IMR-90 (cell line): ENCODE measurements at regions not wholly inside any gene's neighbourhood (a gene's known extent, or its start where the extent isn't known, plus 50 kb on each side); places are given as distances from the start of the nearest gene placed in this dataset.

Experiments used
- ATAC-seq: fragments of 200-7000 bp; cut with Tn5 transposase; 2 replicates; pipeline ENCODE4 v1.9.1; 2020; ENCODE audit warnings: low read depth, mild to moderate bottlenecking, moderate library complexity
- BruUV-seq: library from RNA; stranded (reverse); fragments of 400-500 nt; replicated peaks from 2 replicates; lab custom pipeline; 2021; lab: Mats Ljungman, UMichigan
- CTCF ChIA-PET: fragments of 300-600 bp; formaldehyde crosslinking; extraction: SDS; loops from one replicate; lab custom pipeline; 2021; ENCODE audit warnings: antibody characterized with exemption; lab: Yijun Ruan, JAX
- POLR2A ChIA-PET: fragments of 300-600 bp; sonication (Branson Sonifier 250); formaldehyde crosslinking; loops from one replicate; lab custom pipeline; 2022; ENCODE audit warnings: antibody characterized with exemption; ENCODE audit not compliant: unreplicated experiment; lab: Charles Lee
- DNase-seq: peaks from one replicate; pipeline ENCODE4 v3.0.0; 2013
- H2AFZ ChIP-seq: replicated peaks from 2 replicates; pipeline ENCODE3; 2013; ENCODE audit warnings: low read length, mild to moderate bottlenecking; ENCODE audit not compliant: poor library complexity
- H2AK5ac ChIP-seq: 2 replicates; pipeline ENCODE4 v1.6.1; 2013; ENCODE audit warnings: low read depth, low read length, inconsistent platforms
- H2AK9ac ChIP-seq: replicated peaks from 2 replicates; pipeline ENCODE3; 2013; ENCODE audit warnings: mild to moderate bottlenecking, low read depth, low read length, moderate library complexity; ENCODE audit not compliant: poor library complexity
- H2BK120ac ChIP-seq: 2 replicates; pipeline ENCODE4 v1.6.1; 2013; ENCODE audit warnings: low read depth, low read length, inconsistent platforms
- H2BK15ac ChIP-seq: 3 replicates; pipeline ENCODE4 v1.6.1; 2013; ENCODE audit warnings: low read depth, low read length, inconsistent platforms
- H2BK20ac ChIP-seq: 2 replicates; pipeline ENCODE4 v1.6.1; 2013; ENCODE audit warnings: low read depth, mild to moderate bottlenecking, inconsistent platforms, low read length, moderate library complexity
- H2BK5ac ChIP-seq: 2 replicates; pipeline ENCODE4 v1.6.1; 2013; ENCODE audit warnings: mild to moderate bottlenecking, low read depth, low read length, inconsistent platforms; ENCODE audit not compliant: poor library complexity, severe bottlenecking
- H3K14ac ChIP-seq: replicated peaks from 2 replicates; pipeline ENCODE4 v1.6.1; 2013; ENCODE audit warnings: low read depth, low read length, inconsistent platforms
- H3K18ac ChIP-seq: 2 replicates; pipeline ENCODE4 v1.6.1; 2013; ENCODE audit warnings: low read depth, low read length, control low read depth
- H3K23ac ChIP-seq: 2 replicates; pipeline ENCODE4 v1.6.1; 2013; ENCODE audit warnings: low read depth, low read length, inconsistent platforms
- H3K27ac ChIP-seq: 2 replicates; pipeline ENCODE4 v1.5.1; 2013; ENCODE audit warnings: mild to moderate bottlenecking, control low read depth, low read length; ENCODE audit not compliant: insufficient read depth
- H3K27me3 ChIP-seq: 2 replicates; pipeline ENCODE4 v1.6.1; 2013; ENCODE audit warnings: low read length; ENCODE audit not compliant: control insufficient read depth, insufficient read depth
- H3K36me3 ChIP-seq: 2 replicates; pipeline ENCODE4 v1.6.1; 2013; ENCODE audit warnings: low read length, mixed read lengths; ENCODE audit not compliant: control insufficient read depth, insufficient read depth
- H3K4ac ChIP-seq: 2 replicates; pipeline ENCODE4 v1.6.1; 2013; ENCODE audit warnings: low read depth, low read length, inconsistent platforms
- H3K4me1 ChIP-seq: 2 replicates; pipeline ENCODE4 v1.6.1; 2013; ENCODE audit warnings: low read length, mixed read lengths; ENCODE audit not compliant: control insufficient read depth, insufficient read depth
- H3K4me2 ChIP-seq: 2 replicates; pipeline ENCODE4 v1.6.1; 2013; ENCODE audit warnings: low read depth, mild to moderate bottlenecking, control low read depth, low read length, moderate library complexity
- H3K4me3 ChIP-seq: 2 replicates; pipeline ENCODE4 v1.5.1; 2013; ENCODE audit warnings: low read depth, mild to moderate bottlenecking, control low read depth, low read length, moderate library complexity; ENCODE audit not compliant: insufficient read depth
- H3K56ac ChIP-seq: 2 replicates; pipeline ENCODE4 v1.6.1; 2013; ENCODE audit warnings: low read length, inconsistent platforms; ENCODE audit not compliant: insufficient read depth; ENCODE audit errors: extremely low read depth
- H3K79me1 ChIP-seq, 2 experiments: 2 replicates each; pipeline ENCODE4 v1.6.1; 2013; ENCODE audit warnings: low read length in 2 of 2, inconsistent platforms in 1 of 2, low read depth in 1 of 2
- H3K9ac ChIP-seq: 2 replicates; pipeline ENCODE4 v1.6.1; 2013; ENCODE audit warnings: low read depth, low read length, control low read depth
- H3K9me1 ChIP-seq: 2 replicates; pipeline ENCODE4 v1.6.1; 2013; ENCODE audit warnings: low read length, inconsistent platforms; ENCODE audit not compliant: insufficient read depth
- H3K9me3 ChIP-seq: 2 replicates; pipeline ENCODE4 v1.6.1; 2013; ENCODE audit warnings: low read length; ENCODE audit not compliant: control insufficient read depth, insufficient read depth
- H4K20me1 ChIP-seq: 2 replicates; pipeline ENCODE4 v1.6.1; 2013; ENCODE audit warnings: low read length, inconsistent platforms; ENCODE audit not compliant: insufficient read depth
- H4K5ac ChIP-seq: 2 replicates; pipeline ENCODE4 v1.6.1; 2013; ENCODE audit warnings: mild to moderate bottlenecking, low read depth, low read length, control low read depth
- H4K8ac ChIP-seq, 2 experiments: 2 replicates each; pipeline ENCODE4 v1.6.1; 2013; ENCODE audit warnings: low read depth in 2 of 2, low read length in 2 of 2, control low read depth in 1 of 2, inconsistent platforms in 1 of 2
- H4K91ac ChIP-seq: 2 replicates; pipeline ENCODE4 v1.6.1; 2013; ENCODE audit warnings: low read depth, low read length, inconsistent platforms; ENCODE audit not compliant: insufficient read depth
- CHD1 ChIP-seq: IDR thresholded peaks from 2 replicates; pipeline ENCODE4 v1.6.1; 2012; ENCODE audit warnings: low read depth, low read length, improper control_type of control experiment
- CTCF ChIP-seq: conservative IDR thresholded peaks from 2 replicates; pipeline ENCODE4 v1.5.1; 2012; ENCODE audit warnings: mild to moderate bottlenecking, low read depth, low read length, improper control_type of control experiment
- FOS ChIP-seq: fragments of 150-350 bp; IDR thresholded peaks from 2 replicates; pipeline ENCODE4 v1.6.1; 2016; ENCODE audit warnings: low read depth, low read length
- MAFK ChIP-seq: IDR thresholded peaks from 2 replicates; pipeline ENCODE4 v1.6.1; 2012; ENCODE audit warnings: low read depth, low read length, improper control_type of control experiment
- MAZ ChIP-seq: IDR thresholded peaks from 2 replicates; pipeline ENCODE4 v1.6.1; 2012; ENCODE audit warnings: low read depth, mild to moderate bottlenecking, low read length, improper control_type of control experiment, moderate library complexity, borderline replicate concordance
- NFE2L2 ChIP-seq: fragments of 150-350 bp; IDR thresholded peaks from 2 replicates; pipeline ENCODE4 v1.6.1; 2016; ENCODE audit warnings: low read depth, mild to moderate bottlenecking, low read length
- RAD21 ChIP-seq: IDR thresholded peaks from 2 replicates; pipeline ENCODE4 v1.6.1; 2012; ENCODE audit warnings: low read length, improper control_type of control experiment
- RCOR1 ChIP-seq: IDR thresholded peaks from 2 replicates; pipeline ENCODE4 v1.6.1; 2012; ENCODE audit warnings: mild to moderate bottlenecking, low read length, improper control_type of control experiment; ENCODE audit not compliant: insufficient replicate concordance
- SMC3 ChIP-seq: fragments of 150-350 bp; IDR thresholded peaks from 2 replicates; pipeline ENCODE4 v1.6.1; 2016; ENCODE audit warnings: low read depth, mild to moderate bottlenecking, antibody characterized with exemption, low read length, moderate library complexity
- WGBS, 2 experiments: methylation state at CpG; one replicate each; pipeline versions ENCODE4 v1.1.5 to v1.1.7; 2013; ENCODE audit warnings: missing lambda C conversion rate in 2 of 2; ENCODE audit not compliant: insufficient read length in 1 of 2; ENCODE audit errors: extremely low coverage in 2 of 2; 5-methylcytosine and 5-hydroxymethylcytosine counted together
- dilution Hi-C: fragments of 300-500 bp; cut with HindIII; formaldehyde crosslinking; loops from one replicate; pipeline ENCODE4 v1.14.3; 2018; ENCODE audit warnings: low sequenced_read_pairs; ENCODE audit not compliant: unreplicated experiment
- in situ Hi-C: fragments of 300-500 bp; cut with MboI; formaldehyde crosslinking; loops from 3 replicates; pipeline ENCODE4 v1.14.3; 2019; ENCODE audit warnings: low sequenced_read_pairs, inconsistent platforms, mixed read lengths
- intact Hi-C: fragments of 100-400 bp; cut with micrococcal nuclease; formaldehyde crosslinking; loops from 2 replicates; pipeline ENCODE4 v1.10.0; 2022

GRCh38 chr14:41280745-41281144, 325.9 kb upstream of the LRFN5 start:
- no peak overlapping the region for H3K4me3 ChIP-seq
- H3K9me1 ChIP-seq: no peaks in the 10 kb centered on the region
- H3K4ac ChIP-seq: no peak overlapping the region
- no peak overlapping the region for H4K5ac ChIP-seq
- no peak overlapping the region for H2BK15ac ChIP-seq
- H3K23ac ChIP-seq: no peak overlapping the region
- in situ Hi-C loops: no loop called here
- no peak overlapping the region for H3K9ac ChIP-seq
- H2AFZ ChIP-seq: no peak overlapping the region
- WGBS, 2 experiments: no CpG with 5 or more reads among the region's 1 CpG
- H3K4me2 ChIP-seq: no peak overlapping the region
- intact Hi-C loops: loop anchor here (10.0 kb wide), 1 partner anchor 324 kb away; the partner anchor contains the start of gene LRFN5
- ChIA-PET POLR2A (interaction anchor here (0.6 kb wide), 1 partner anchor 21 kb away, joined by 3 read pairs; no protein-coding TSS in a partner anchor), CTCF (no interaction called here)
- no peak overlapping the region for H3K18ac ChIP-seq
- dilution Hi-C loops: no loop called here
- TF ChIP-seq NFE2L2 (no peak), CHD1 (no peak), MAZ (no peak), RAD21 (0 out of 2 replicates have a peak, but pooled peaks have one; percentile 19), CTCF (peak; percentile 25; the same call in 1 of the 2 replicates), RCOR1 (no peak), FOS (no peak), SMC3 (no peak), MAFK (no peak)
- no peak overlapping the region for H3K56ac ChIP-seq
- H3K9me3 ChIP-seq: no peaks in the 10 kb centered on the region
- no peaks in the 10 kb centered on the region for H3K27me3 ChIP-seq
- no peak overlapping the region for H2BK5ac ChIP-seq
- no peak overlapping the region for H3K14ac ChIP-seq
- no peaks in the 10 kb centered on the region for H3K4me1 ChIP-seq
- DNase-seq (no peak), ATAC-seq (no peak)
- no peak overlapping the region for H4K91ac ChIP-seq
- H3K79me1 ChIP-seq: no peaks in the 10 kb centered on the region
- H3K27ac ChIP-seq: no peak overlapping the region
- no peak overlapping the region for H2AK9ac ChIP-seq
- no peak overlapping the region for H2BK120ac ChIP-seq
- no peak overlapping the region for H2AK5ac ChIP-seq
- no peaks in the 10 kb centered on the region for H4K20me1 ChIP-seq
- H3K36me3 ChIP-seq: no peaks in the 10 kb centered on the region
- no peak overlapping the region for H4K8ac ChIP-seq
- no TSS peak for BruUV-seq
- H2BK20ac ChIP-seq: no peak overlapping the region
